ENCODE measurements at regions not wholly inside any gene's neighbourhood (a gene's known extent, or its start where the extent isn't known, plus 50 kb on each side); places are given as distances from the start of the nearest gene placed in this dataset.

GRCh38 chr2:2875831-2876230 lies 501.8 kb downstream of the EIPR1 start:
- 87 to 94% methylated on average over 6 of the region's 6 CpGs for WGBS, 2 donors
- no peak overlapping the region for H3K4me3 ChIP-seq (ENCODE audit: low read depth, poor library complexity, severe bottlenecking)
- intact Hi-C loops (cut with DNase I; ENCODE audit: low total_unique reads): no loop called here
- peak in 1 of 2 donors; percentile 73 for DNase-seq (ENCODE audit: low spot score in 2 of 2)
- TF ChIP-seq CTCF (IDR thresholded peaks at IDR 0.05) (no peak), POLR2A (IDR thresholded peaks at IDR 0.05) (no peak)

GRCh38 chr2:2875296-2875695 lies 502.3 kb downstream of the EIPR1 start:
- no peak overlapping the region for H3K4me3 ChIP-seq (ENCODE audit: low read depth, poor library complexity, severe bottlenecking)
- DNase-seq (ENCODE audit: low spot score in 2 of 2): peak in 1 of 2 donors; percentile 70
- 91 to 98% methylated on average over 7 to 9 of the region's 11 CpGs for WGBS, 2 donors
- intact Hi-C loops (cut with DNase I; ENCODE audit: low total_unique reads): no loop called here
- no peak for TF ChIP-seq POLR2A (IDR thresholded peaks at IDR 0.05)
- TF ChIP-seq CTCF (IDR thresholded peaks at IDR 0.05): no peak

GRCh38 chr2:2874805-2875204 lies 502.8 kb downstream of the EIPR1 start:
- no peak overlapping the region for H3K4me3 ChIP-seq (ENCODE audit: low read depth, poor library complexity, severe bottlenecking)
- intact Hi-C loops (cut with DNase I; ENCODE audit: low total_unique reads): no loop called here
- 75 to 88% methylated on average over 8 to 12 of the region's 12 CpGs for WGBS, 2 donors
- DNase-seq (ENCODE audit: low spot score in 2 of 2): peak in 1 of 2 donors; percentile 48
- TF ChIP-seq CTCF (IDR thresholded peaks at IDR 0.05): no peak
- TF ChIP-seq POLR2A (IDR thresholded peaks at IDR 0.05): no peak

DNA sequence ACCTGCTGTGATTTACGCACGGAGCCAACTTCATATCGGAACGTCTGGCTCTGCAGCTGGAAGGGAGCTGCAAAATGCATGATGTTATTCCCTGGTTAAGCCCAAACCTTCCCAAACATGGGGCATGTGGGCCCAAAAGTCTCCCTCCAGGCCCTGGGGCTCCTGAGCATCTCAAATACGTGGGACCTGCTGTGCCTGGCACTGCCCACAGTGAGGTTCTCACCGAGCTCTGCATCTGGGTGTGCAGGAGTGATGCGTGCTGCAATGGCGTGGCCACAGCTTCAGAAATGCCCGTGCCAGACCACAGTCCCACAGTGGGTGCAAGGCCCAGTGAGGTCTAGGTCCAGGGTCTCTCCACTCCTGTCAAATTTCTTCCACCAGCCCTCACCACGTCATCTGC lies 503.3 kb downstream of the EIPR1 start:
- intact Hi-C loops (cut with DNase I; ENCODE audit: low total_unique reads): no loop called here
- WGBS, 2 donors: 83 to 88% methylated on average over 8 to 10 of the region's 10 CpGs
- no peak overlapping the region for H3K4me3 ChIP-seq (ENCODE audit: low read depth, poor library complexity, severe bottlenecking)
- TF ChIP-seq POLR2A (IDR thresholded peaks at IDR 0.05): no peak
- no peak for TF ChIP-seq CTCF (IDR thresholded peaks at IDR 0.05)
- DNase-seq (ENCODE audit: low spot score in 2 of 2): peak in 1 of 2 donors; percentile 25

GRCh38 chr2:2873450-2873811 lies 504.2 kb downstream of the EIPR1 start:
- 69 to 84% methylated on average over 7 of the region's 7 CpGs for WGBS, 2 donors
- intact Hi-C loops (cut with DNase I; ENCODE audit: low total_unique reads): no loop called here
- no peak for TF ChIP-seq CTCF (IDR thresholded peaks at IDR 0.05)
- TF ChIP-seq POLR2A (IDR thresholded peaks at IDR 0.05): no peak
- DNase-seq (ENCODE audit: low spot score in 2 of 2): peak in 1 of 2 donors; percentile 83
- no peak overlapping the region for H3K4me3 ChIP-seq (ENCODE audit: low read depth, poor library complexity, severe bottlenecking)

DNA sequence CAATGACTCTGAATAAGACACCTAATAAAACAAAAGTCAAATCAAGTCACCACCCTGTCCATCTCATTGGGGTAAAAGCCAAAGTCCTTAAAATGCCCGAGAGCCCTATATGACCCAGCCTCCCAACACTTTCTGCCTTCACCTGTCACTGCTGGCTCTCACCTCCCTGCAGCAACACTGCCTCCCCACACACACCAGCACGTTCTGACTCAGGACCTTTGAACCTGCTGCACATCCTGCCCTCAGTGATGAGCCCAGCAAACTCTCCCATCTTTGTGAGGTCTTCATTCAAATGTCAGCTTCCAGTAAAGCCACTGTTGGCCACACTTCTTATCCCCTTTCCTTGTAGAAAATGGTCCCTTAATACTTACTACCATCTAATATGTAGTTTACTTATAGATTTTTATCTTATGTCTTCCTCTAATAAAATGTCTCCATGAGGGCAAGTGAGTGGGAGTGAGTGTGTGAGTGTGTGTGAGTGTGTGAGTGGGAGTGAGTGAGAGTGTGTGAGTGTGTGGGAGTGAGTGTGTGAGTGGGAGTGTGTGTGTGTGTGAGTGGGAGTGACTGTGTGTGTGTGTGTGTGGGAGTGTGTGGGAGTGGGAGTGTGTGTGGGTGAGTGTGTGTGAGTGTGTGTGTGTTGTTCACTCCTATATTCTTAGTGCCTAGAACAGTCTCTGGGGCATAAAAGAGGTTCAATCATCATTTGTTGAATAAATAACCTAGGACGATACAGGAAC lies 504.7 kb downstream of the EIPR1 start:
- intact Hi-C loops (cut with DNase I; ENCODE audit: low total_unique reads): no loop called here
- WGBS, 2 donors: 68 to 76% methylated on average over 3 of the region's 3 CpGs
- peak in 1 of 2 donors; percentile 74 for DNase-seq (ENCODE audit: low spot score in 2 of 2)

More for the DNA sequence above, 504.7 kb downstream of the EIPR1 start:
- TF ChIP-seq POLR2A (IDR thresholded peaks at IDR 0.05) (no peak), CTCF (IDR thresholded peaks at IDR 0.05) (no peak)
- H3K4me3 ChIP-seq (ENCODE audit: low read depth, poor library complexity, severe bottlenecking): no peak overlapping the region

Data from lower leg skin (tissue), 4 donors.